Testis (tissue), 2 donors: ENCODE measurements at regions not wholly inside any gene's neighbourhood (a gene's known extent, or its start where the extent isn't known, plus 50 kb on each side); places are given as distances from the start of the nearest gene placed in this dataset.

Source experiments
- CTCF ChIP-seq, 3 experiments: fragments of 450-650 bp in 2 of 3; fragments of 200-600 bp in 1 of 3; sonication (generic) in 1 of 3; IDR thresholded peaks; one replicate each; pipeline ENCODE4 v1.5.1; 2016 to 2019; ENCODE audit warnings: antibody characterized with exemption in 3 of 3, mild to moderate bottlenecking in 2 of 3, moderate library complexity in 1 of 3
- POLR2A ChIP-seq: fragments of 450-650 bp; IDR thresholded peaks from one replicate; pipeline ENCODE4 v1.6.1; 2017; ENCODE audit warnings: antibody characterized with exemption, mild to moderate bottlenecking, moderate library complexity

- TF ChIP-seq CTCF (IDR thresholded peaks at IDR 0.05) = no peak
- TF ChIP-seq POLR2A = no peak
Measured at GRCh38 chr6:163836876-163837690, 422.6 kb downstream of the QKI start.
